HG02870 (cell line): ENCODE measurements at regions not wholly inside any gene's neighbourhood (a gene's known extent, or its start where the extent isn't known, plus 50 kb on each side); places are given as distances from the start of the nearest gene placed in this dataset.

Experiments used
- ATAC-seq: cut with Tn5 transposase; IDR thresholded peaks from one replicate; pipeline ENCODE4 v1.9.1; 2021; ENCODE audit warnings: mild to moderate bottlenecking, moderate library complexity; ENCODE audit not compliant: unreplicated experiment

DNA sequence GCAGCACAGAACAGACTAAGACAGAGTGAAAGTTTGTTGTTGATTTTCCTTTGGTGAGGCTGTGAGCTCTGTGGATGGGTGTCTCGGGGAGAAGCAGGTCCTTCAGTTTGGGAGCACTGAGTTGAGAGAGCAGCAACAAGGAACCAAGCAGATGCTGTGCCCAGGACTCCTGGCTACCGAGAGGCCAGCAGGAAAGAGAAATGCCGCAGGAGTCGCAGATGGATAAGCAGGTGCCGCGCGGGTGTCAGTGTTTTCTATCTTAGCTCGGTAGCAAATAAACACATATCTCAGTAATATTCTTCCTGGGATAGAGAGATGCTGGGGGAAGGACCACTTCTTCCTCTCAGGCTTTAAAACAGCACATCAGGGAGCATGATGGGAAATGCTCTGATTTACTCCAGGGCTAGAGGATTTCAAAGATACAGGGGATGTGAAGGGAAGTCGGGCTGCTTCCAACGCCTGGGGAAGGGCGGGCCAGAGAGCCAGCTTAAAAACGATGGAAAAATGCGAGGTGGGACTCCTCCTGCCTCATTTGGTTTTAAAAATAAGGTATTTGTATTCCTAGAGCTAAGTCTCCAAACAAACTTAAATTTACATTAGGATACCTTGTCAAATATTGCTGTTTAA, 470.7 kb upstream of the B3GAT1 start:
- ATAC-seq = no peak

DNA sequence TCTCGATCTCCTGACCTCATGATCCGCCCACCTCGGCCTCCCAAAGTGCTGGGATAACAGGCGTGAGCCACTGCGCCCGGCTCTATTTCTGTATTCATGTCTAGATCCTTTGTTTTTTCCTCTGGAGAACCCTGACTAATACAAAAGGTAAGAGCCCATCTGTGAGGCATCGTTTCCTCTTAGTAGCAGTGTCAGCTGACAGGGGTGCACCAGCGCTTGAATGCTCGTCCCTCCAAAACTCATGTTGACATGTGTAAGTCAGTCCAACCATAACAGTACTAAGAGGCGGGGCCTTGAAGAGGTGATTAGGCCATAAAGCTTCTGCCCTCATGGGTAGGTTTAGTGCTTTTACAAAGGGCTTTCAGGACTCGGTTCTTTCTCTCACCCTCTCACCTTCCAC, 470.1 kb upstream of the B3GAT1 start:
- ATAC-seq = no peak

DNA sequence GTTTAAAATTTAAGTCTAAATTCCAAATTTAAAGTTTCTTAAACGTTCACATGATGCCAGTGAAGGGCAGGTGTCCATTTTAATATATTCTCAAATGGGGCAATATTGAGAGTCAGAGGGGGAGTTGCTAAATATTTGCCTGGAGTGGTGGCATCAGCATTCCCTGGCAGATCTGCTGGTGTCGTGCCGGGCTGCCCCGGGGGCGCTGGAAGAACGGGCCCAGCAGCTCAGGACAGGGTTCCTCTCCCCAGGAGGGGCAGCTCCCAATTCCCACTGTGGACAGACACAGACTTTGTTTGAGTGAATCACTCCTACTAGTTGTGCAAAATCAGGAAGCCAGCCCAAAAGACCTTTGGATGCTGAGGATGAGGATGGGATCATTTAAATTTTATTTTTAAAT, 468.7 kb upstream of the B3GAT1 start:
- no peak for ATAC-seq

DNA sequence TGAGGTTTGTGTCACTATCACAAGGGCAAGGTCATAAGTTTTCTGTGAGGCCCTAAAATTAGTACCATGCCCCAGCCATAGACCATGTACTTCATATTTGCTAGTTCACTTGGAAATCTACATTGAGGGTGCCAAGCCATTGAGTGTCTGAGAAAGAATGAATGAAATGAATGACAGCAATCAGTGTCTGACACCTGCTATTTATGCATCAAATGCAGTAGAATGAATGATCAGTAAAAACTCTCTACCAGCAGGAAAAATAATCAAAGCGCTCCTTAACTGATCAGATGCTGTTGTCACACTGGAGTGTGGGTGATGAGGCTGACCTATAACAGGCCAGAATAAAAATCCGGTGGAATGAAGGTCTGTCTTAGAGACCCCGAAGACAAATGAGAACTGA, 467.9 kb upstream of the B3GAT1 start:
- no peak for ATAC-seq

DNA sequence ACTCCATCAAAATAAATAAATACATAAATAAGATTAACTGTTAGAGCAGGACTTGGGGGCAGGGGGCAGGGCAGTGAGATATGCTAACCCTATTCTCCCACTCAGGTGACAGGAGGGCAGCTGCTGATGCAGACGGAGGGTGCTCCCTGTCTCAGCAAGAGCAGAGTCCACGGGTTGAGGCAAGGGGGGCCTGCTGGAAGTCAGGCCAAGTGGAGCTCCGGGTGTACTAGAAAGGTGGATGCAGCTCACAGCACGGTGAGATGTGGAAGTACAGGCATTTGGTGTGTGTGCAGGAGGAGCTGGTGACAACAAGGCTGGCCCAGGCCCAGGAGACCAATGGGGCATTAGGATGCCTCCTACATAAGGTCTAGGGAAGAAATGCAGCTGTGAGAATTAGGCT, 467.3 kb upstream of the B3GAT1 start:
- ATAC-seq = no peak

- ATAC-seq = no peak
Measured at GRCh38 chr11:134878785-134879184, 466.7 kb upstream of the B3GAT1 start.

GRCh38 chr11:134876226-134876625, 464.2 kb upstream of the B3GAT1 start:
- no peak for ATAC-seq

DNA sequence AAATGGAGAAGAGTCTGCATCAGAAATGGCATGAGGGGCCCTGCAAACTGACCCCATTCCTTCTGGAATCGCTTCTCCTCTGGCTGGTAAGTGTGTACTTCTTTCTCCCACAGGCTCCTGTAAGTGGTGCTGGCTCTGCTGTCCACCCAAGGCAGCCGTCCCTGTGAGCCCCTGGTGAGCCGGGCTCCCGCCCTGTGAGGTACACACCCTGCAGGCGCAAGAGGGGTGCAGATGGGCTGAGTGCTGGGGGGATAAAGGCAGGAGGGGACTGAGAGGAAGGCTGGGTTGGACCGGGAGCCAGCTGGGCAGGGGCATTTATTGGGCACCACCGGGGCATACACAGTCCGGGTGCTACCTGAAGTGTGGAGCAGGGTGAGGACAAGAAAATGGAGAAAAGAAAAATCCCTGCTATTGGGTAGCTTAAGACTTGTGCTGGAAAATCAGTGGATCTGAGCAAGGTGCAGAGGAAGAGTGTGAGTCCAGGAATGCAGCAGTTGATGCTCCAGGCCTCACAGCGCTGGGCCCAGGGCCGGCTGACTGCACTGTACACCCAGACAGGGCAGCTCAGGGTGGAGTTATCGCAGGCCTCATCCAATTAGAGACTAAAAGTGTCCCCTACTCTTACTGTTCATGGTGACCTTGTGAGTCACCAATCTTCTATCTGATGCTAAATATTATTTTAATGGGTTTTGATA, 455.1 kb upstream of the B3GAT1 start:
- ATAC-seq = no peak

- no peak for ATAC-seq
Measured at GRCh38 chr11:134866215-134866614, 454.2 kb upstream of the B3GAT1 start.

DNA sequence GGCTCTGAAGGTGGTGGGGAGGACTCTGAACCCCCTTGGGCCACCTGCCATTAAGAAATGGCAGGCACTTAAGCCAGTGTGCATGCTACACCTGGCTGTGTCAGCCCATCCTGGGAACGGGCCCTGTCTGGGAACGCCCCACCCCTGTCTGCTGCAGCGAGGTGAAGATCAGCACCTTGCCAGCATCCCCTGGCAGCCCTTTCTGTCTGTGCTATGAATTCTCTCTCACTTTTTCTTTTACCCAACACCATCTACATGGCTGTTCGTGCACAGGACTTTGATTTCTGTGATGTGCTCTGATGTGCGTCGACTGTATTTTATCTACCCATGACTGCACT, 452.9 kb upstream of the B3GAT1 start:
- ATAC-seq = no peak

DNA sequence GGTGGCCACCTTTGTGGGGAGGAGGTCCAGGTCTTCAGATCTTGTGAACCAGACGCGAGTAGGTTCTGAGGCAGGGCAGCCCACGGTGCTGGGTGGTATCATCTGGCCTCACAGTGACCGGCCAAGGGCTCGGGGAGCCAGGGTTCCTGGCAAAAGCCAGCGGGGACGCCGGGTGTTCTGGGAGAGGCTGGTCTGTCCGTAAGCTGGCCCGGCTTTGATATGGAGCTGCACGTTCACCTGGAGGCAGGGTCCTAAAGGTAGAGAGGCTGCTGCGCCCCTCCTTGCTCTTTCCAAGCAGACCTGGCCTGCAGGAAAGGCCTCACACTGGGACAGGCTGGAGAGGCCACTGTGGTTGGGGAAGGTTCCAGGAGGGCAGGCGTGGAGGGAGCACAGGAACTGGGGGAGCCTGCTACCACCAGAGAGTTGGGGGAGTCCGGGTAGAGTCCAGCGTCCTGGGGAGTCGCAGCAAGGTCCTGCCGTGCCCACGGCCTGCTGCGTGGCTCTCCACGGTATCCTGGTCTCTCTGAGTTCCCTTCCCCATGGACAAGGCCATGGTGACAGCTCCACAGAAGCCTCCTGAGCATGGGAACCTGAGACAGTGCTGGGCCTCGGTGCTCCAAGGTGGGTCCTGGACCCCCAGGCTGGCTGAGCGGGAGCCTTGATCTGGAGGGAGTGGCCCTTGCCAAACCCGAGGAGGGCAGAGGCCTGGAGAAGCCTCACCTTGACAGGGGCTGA, 452.4 kb upstream of the B3GAT1 start:
- ATAC-seq = no peak

DNA sequence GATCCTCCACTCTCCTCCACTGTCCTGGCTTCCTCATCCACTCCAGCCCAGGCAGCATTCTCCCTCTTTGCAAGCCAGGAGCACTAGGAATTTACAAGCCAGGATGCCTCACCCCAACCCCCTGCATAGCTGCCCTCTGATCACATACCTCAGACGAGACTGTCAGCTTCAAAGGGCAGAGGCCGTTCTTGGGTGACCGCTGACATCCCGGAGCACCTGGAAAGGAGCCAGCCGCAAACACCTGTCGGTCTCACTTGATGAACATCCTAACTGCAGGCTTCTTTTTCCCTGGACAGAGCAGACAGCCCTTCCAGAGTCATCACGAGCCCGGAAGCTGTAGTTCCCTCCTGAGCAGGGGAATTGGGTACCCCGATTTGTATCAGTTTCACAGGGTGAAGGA, 451.3 kb upstream of the B3GAT1 start:
- no peak for ATAC-seq

DNA sequence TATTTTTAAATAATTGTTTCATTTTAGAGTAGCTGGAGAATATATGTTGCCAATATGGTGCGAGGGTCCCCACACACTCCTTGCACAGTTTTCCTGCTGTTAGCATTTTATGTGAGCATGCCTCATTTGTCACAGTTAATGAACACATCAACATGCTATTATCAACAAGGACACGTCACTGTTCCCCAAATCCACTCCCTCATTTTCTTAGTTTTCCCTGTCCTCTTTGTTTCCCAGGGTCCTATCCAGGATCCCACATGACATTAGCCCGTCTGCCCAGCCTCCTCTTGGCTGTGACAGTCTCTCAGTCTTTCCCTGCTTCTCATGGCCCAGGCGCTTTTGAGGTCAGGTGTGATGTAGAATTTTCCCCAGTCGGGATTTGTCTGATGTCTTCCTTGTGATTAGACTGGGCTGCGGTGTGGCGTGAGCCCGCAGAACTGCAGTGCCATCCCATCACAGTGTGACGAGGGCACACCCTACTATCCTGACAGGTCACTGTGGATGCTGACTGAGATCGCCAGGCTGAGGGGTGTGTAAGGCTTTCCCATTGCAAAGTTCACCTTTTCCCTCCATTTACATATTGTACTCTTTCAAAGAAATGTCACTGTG, 450.6 kb upstream of the B3GAT1 start:
- ATAC-seq = no peak

GRCh38 chr11:134862105-134862502, 450.1 kb upstream of the B3GAT1 start:
- ATAC-seq = no peak

DNA sequence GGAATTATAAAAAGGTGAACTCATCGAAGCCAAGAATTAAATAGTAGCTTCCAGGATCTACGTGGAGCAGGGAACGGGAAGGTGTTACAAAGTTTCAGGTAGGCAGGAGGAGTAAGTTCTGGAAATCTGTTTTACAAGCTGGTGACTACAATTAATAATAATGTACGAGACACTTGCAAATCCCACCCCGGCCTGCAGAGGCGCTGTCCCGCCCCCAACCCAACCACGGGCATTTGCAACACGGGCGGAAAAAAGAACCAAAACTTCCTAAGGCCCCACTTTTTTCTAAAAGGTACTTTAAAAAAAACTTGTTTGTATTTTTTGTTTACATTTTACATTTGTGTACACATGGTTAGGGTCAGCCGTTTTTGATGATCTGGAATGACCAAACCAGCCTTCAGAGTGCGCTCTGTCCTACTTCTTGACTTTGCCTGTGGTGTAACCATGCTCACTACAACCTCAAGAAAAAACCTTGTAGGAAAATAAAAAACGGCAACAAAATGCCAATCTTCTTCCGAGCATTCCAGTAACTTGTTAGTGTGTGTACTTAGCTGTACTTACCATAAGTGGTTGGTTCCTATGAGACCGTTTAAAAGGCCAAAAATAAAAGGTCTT, 449.6 kb upstream of the B3GAT1 start:
- no peak for ATAC-seq

- no peak for ATAC-seq
Measured at GRCh38 chr11:134858783-134859480, 446.9 kb upstream of the B3GAT1 start.

DNA sequence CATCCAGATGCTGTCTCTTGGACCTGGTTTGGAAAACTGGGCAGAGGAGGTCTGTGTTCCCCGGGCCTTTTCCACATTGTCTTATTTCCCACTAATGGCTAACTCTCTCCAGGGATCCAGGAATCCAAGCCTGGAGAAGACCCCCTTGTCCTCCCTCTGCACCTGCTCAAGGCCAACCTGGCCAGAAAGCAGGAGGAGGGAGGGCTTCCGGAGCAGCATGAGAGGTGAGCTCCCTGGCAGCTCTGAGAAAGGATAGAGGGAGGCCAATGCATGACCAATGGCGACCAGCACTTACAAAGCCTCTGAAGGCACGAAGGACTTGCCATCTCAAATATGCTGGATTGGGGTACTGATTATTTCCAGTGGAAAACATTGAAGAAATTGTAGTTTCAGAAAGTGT, 445.0 kb upstream of the B3GAT1 start:
- ATAC-seq = no peak

- ATAC-seq = no peak
Measured at GRCh38 chr11:134856056-134856971, 444.3 kb upstream of the B3GAT1 start.

GRCh38 chr11:134853992-134854991, 442.2 kb upstream of the B3GAT1 start:
- no peak for ATAC-seq
